GM19240 (cell line): ENCODE measurements at regions not wholly inside any gene's neighbourhood (a gene's known extent, or its start where the extent isn't known, plus 50 kb on each side); places are given as distances from the start of the nearest gene placed in this dataset.

ENCODE experiments used
- DNase-seq: peaks from one replicate; pipeline ENCODE4 v3.0.0; 2011; ENCODE audit warnings: low spot score; ENCODE audit not compliant: insufficient read length

- no peak for DNase-seq
These were observed 268.0 kb downstream of the ZEB1 start for GRCh38 chr10:31586723-31587638.

- no peak for DNase-seq
These were observed 265.9 kb downstream of the ZEB1 start for GRCh38 chr10:31584876-31585275.

GRCh38 chr10:31584098-31584631 is 265.1 kb downstream of the ZEB1 start:
- no peak for DNase-seq

GRCh38 chr10:31583293-31583692 is 264.3 kb downstream of the ZEB1 start:
- DNase-seq = no peak

- no peak for DNase-seq
These were observed 263.5 kb downstream of the ZEB1 start for GRCh38 chr10:31582365-31583052.

GRCh38 chr10:31581741-31582323 is 262.8 kb downstream of the ZEB1 start:
- no peak for DNase-seq

GRCh38 chr10:31580646-31581045 is 261.6 kb downstream of the ZEB1 start:
- no peak for DNase-seq
